HG03571 (cell line): ENCODE measurements at regions not wholly inside any gene's neighbourhood (a gene's known extent, or its start where the extent isn't known, plus 50 kb on each side); places are given as distances from the start of the nearest gene placed in this dataset.

Experiments used
- ATAC-seq: cut with Tn5 transposase; IDR thresholded peaks from one replicate; pipeline ENCODE4 v1.9.1; 2021; ENCODE audit not compliant: unreplicated experiment

DNA sequence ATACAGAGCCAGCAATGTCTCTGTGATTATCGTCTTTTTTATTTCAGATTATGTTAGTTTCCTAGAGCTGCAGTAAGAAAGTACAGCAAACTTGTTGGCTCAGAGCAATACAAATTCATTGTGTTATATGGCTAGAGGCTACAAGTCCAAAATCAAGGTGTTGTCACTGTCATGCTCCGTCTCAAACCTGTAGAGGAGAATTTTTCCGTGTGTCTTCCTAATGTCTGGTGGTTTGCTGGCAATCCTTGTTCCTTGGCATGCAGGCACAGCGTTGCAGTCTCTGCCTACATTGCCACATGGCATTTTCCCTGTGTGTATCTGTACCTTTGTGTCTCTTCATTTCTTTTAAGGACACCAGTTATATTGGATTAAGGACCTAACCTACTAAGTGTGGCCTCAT is 244.4 kb downstream of the LRRIQ3 start:
- ATAC-seq = no peak

DNA sequence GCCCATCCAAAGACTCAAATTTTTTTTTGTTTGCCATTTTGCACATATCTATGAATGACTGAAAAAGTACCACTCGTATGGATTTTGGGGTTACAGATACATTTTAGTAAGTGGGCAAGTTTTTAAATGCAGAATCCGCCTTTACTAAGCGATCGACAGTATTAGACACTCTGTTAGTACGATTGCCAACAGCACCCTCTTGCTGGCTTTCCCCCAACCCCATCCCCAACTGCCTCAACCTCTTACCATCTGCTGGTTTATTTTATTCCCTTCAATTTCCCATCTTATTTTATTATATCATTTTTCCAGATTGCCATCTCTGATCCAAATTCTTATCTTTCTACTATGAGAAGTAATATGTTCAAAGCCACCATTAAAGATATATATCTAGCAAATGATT is 244.8 kb downstream of the LRRIQ3 start:
- no peak for ATAC-seq

DNA sequence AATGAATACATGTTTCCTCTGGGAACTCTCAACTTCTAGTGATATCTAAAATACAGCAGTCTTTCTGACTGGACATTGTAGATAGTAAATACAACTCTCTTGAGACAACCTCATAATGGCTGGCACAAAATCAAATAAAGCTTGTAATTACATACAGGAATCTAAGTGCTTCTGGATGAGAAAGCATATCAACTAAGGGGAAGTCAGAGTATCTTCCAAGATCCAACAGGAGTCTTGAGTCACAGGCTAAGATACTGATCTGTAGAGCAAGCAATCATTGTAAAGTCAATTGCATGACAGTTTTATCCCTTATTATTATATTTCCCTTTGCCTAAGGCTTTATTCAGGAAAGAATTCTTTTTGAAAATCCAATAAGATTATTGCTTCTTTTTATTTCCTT is 249.9 kb downstream of the LRRIQ3 start:
- ATAC-seq = no peak

DNA sequence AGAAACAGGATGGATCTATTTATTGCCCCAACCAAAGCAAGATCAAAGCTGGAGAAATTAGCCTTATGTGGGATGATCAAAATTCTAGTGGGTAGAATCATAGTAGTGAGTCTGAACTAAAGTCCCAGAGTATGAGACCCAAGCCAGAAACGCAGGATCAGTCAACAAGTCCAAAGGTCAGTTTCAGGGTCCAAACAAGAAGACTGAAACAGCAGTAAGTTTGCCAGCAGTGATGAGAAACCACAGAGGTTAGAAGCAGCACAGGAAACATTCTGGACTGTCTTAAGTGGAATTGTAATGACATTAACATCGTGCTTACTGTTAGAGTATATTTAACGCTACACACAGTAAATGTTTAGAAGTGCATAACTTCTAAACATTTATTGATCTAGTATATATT is 251.0 kb downstream of the LRRIQ3 start:
- no peak for ATAC-seq

DNA sequence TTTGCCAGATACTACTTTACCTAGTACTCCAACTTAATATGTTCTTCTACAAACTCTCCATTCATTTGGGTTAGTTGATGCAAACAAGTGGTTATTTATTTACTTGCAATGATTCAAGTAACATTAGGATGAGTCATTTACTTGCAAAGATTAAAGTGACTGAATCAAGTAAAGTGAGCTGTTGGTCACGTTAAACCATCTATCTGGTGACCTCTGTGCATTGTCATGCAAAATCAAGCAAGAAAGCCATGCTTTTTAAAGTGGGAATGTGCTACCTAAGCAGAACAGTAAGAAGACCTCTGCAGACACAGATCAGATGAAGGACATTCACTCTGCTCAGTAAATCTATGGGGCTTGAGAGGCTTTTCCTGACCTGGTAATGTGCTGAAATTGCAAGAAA is 254.7 kb downstream of the LRRIQ3 start:
- ATAC-seq = no peak

DNA sequence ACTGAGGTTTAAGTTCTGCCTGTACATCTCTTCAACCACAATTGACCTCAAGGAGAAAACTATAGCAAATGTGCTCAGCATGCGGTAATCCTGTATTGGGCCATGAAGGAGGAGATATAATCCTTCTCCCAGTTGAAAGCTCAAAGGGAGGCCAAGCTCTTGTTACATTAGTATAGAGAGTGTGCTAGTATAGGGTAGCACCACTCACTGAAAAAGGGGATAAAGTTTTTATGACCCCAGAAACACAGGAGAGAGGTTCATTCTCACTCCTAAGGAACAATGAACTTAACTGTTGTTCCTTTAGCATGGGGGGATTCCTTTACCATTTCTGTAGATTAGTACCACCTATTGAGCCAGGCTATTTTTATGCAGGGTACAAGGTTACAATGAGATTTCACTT is 267.7 kb downstream of the LRRIQ3 start:
- ATAC-seq = no peak

DNA sequence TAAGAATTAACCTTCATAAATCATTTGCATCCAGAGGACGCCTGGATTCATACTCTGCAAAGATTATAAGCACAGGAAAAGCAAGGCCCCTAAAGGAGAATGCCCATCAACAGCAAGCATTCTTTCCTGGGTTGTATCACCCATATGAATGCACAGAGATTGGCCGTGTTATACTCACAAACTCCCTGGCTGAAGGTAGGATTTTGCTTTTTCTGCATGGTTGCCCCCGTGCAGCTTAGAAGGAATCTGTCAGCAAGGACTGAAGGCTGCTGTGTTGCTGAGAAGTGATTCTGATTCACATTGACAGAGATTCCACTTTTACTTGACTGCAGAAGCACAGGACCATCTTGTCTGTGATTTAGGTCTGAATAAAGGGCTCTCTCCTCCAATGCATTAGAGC is 283.0 kb downstream of the LRRIQ3 start:
- no peak for ATAC-seq

DNA sequence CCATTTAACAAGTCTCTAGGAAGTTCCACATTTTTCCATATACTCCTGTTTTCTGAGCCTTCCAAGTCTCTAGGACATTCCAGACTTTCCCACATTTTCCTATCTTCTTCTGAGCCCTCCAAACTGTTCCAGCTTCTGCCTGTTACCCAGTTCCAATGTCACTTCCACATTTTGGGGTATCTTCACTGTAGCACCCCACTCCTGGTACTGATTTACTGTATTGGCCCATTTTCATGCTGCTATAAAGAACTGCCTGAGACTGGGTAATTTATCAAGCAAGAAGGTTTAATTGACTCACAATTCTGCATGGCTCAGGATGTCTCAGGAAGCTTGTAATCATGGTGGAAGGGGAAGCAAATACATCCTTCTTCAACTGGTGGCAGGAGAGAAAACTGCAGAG is 285.0 kb downstream of the LRRIQ3 start:
- ATAC-seq = no peak

DNA sequence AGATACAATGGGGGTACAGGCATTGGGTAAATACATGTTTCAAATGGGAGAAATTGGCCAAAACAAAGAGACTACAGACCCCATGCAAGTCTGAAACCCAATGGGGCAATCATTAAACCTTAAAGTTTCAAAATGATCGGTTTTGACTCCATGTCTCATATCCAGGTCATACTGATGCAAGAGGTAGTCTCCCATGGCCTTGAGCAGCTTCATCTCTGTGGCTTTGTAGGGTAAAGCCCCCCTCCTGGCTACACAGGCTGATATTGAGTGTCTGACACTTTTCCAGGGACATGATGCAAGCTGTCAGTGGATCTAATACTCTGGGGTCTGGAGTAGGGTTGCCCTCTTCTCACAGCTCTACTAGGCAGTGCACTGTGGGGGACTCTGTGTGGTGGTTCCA is 286.1 kb downstream of the LRRIQ3 start:
- no peak for ATAC-seq

DNA sequence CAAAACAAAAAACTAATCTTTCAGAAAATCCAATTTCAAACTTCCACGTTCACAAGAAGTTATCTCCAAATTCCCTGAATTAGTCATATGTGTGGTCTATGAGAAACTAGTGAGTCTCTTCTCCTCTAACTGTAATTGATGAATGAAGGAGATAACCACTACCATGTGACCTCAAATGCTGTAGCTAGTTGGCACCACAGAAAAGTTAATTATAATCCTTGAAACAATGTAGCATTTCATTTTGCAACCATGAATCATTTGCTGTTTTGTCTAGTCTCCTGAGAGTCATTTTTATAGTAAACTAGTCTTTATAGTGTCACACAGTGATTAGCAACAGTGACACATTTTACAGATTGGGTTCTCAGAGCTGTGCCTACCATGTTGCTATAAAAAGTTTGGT is 287.5 kb downstream of the LRRIQ3 start:
- no peak for ATAC-seq

DNA sequence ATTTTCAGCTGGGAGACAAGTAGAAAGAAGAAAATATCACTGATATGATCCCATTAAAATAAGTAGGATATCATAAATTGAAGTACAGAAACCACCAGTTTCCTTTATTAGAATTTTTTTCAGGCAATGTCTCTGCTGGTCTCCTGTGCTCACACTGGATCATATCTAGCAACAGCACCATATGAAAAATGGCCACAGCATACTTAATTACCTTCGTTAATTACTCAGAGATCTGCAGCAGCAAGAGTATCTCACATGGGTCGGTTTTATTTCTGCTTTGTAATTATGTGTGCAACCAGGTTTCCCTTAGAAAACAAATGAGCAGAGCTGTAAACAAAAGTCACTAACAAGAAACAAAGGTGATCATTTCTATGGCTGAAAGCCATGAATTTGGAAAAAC is 287.9 kb downstream of the LRRIQ3 start:
- ATAC-seq = no peak

DNA sequence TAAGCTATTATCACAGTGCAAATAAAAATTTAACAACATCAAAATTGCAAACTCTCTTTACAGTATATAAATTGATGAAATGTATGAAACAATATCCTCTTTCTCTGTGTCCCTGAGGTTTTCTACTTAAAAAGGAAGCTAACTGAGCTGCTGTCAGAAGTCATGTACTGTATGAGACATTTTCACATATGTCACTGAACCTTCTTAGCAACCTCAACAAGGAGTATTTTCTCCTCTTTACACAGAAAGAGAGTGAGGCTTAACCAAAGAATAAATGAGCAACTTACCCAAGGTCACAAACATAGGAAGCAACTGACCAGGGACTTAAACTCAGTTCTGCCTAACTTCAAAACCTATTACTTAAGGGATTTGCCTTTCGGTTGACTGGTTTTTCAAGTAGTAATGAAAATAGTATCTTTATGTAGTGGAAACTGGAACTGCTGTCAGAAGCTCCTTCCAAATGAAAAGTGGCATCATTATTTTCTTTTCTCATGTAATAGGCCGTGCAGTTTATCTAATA is 288.9 kb downstream of the LRRIQ3 start:
- ATAC-seq = no peak

DNA sequence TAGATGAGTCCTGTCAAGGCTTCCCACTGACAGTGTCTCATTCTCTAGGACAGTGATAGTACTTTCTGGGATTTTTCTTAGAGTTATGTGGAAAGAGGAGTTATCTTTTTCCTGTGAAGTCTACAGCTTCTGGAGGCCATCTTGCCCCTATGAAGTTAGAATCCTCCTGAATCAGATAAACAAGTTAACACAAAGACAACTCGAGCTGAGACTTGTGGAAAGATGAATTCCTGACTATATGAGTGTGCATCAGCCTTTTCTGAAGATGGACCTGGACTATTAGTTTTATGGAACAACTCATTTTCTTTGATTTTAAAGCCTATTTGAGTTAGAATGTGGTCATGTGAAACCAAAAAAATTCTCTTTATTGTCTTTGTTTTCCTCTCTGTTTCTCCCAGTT is 290.9 kb downstream of the LRRIQ3 start:
- ATAC-seq = no peak

DNA sequence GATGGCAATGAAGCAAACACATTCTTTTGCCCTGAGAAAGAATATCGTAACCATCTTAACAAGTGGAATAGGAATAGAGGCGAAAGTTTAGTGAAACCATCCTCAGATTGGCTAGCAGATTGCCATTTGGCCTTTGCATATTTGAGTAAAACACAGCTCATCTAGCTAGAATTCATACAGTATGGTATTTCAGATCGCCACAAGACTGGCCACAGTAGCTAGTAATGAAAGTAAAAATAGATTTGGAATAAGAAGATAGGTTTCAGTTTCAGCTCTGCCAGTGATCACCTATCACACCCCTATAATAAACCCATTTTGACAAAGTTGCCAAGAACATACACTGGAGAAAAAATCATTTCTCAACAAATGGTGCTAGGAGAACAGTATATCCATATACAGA is 294.9 kb downstream of the LRRIQ3 start:
- ATAC-seq = no peak

DNA sequence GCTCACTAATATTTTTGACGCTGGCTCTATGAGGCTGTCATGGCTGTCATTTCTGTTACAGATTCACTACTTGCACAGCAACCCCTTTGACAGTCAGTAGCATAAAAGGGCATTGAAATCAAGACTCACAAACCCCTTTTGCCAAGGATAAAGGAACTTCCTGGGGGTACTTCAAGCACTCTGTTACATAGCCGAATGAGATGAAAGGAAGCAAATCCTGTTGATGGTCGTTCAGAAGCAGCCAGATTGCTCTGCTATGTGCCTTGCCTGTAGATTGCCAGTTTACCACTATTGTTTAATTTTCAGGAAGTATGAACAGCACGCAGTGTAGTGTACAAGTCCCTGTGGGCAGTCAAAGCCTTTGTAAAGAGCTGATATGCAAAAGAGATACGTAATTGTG is 296.2 kb downstream of the LRRIQ3 start:
- no peak for ATAC-seq

DNA sequence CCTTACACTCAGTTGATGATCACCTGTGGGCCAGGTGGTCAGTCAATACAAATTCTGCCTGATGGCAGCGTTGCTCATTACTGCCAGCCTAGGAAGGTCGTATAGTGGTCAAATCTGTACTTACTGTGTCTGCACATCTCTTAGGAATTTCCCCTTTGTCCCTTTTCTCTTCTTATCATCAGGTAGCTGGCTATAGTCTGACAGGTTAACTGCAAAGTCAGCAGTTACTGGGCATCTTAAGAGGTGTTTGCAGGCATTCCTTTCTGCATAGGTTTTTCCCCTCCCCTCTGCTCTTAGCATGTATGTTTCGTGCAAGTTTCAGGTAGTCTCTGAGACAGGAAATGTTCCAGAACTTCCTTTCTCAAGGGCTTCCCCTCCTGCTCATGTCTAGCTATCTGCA is 298.7 kb downstream of the LRRIQ3 start:
- no peak for ATAC-seq

DNA sequence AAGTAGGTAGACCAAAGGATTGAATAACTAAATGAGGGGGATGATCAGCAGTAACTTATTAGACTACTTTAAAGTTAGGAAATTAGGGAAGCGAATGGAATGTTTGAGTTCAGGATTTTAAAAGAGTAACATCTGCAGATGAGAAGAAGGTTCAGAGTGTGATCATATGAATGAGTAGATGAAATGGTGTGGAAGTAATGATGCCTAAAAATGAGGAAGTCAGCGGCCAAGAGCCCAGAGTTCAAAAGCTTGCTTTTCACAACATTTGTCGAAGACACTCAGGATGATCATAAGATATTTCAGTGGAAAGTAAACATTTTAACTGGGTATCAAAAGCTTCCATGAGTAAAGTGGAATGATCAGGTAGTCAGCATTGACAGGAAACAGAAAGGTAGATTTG is 299.4 kb downstream of the LRRIQ3 start:
- ATAC-seq = no peak

DNA sequence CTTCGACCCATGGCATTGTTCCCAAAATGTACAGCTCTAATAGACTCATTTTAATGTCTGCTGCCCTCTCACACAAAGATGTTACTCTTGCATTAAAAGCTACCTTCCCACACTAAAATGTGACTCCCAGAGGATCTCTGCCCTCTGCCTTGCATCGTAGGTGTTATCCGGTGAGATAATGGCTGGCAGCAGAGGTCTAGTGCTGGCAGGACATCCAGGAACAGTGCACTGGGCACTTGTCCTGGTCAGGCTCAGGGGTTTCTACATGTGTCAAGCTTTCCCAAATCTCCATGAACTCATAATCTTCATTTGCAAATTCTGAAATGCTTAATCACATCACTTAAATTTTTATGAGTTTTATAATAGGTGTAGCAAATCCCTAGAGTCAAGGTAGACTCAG is 310.6 kb downstream of the LRRIQ3 start:
- ATAC-seq = no peak

DNA sequence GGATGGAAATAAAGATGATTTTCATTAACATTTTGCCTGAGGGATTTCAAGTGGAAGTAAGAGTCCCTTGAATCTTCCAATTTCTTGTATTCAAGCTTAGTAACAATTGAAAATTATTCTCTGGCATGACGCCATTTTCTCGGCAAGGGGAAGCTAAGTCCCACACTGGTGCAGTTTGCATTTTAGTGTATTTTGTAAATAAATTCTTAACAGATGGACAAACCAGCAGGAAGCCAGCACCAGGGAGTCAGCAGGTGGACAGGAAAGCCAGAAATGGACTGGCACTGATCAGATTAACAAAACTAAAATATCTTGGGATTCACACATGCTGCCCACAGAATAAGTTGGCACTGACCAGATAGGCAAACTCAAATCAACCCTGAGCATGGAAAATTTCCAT is 311.3 kb downstream of the LRRIQ3 start:
- no peak for ATAC-seq

DNA sequence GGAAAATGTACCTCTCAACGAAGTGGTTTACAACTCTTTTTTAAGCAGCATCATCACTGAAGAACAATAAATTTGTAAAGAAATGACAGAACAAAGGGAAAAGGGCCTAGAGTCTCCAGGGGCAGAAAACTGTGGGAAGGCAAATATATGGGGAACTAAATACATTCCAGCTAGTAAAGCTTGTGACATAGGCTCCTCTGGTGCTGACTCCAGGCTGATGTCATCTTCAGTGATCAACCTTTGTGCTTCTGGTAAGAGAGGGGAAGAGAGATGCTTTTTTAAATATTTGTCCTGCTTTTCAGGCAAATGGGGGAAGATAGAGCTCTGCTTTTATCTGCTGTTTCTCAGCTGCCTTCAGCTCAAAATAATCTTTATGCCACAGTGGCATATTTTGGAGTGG is 323.2 kb downstream of the LRRIQ3 start:
- no peak for ATAC-seq

DNA sequence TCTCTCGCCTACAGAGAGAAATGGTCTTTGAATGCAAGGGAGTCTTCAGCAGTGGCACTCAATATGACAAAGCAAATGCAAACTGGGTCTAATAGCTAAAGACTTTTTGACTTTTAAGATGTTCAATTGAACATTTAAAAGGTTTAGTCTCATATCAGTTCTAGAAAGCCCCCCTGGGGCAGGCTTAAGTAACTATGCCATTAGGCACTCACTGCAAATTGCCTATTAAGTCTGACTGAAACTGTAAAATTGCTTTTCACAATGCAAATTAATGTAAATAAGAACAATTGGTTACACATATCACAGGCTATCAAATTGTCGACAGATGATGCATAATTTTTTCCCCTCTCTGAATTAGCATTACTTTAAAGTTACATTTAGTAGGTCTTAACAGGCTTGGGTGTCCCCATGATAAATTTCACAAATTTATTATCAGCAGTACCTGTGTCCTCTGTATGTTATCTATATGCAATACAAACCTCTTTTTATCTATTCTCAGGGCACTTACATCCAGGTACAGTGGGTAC is 329.1 kb downstream of the LRRIQ3 start:
- no peak for ATAC-seq

DNA sequence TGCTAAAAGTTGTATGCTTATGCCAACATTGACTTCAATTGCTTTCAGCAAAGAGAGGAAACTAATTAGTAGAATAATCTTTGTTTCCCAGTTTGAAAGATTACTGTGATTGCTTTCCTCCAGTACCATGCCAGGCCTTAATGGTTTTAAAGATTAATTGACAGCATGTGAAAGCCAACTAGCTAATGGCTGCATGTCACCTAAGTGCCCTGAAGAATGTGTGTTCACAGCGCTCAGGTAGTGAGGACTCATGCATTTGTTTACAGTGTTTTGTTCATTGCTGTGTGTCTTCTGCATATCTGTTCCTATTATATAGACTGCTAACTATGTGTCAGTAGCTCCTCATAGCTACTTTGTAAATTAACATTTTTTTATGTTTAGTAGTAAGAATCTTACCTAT is 335.6 kb downstream of the LRRIQ3 start:
- no peak for ATAC-seq

DNA sequence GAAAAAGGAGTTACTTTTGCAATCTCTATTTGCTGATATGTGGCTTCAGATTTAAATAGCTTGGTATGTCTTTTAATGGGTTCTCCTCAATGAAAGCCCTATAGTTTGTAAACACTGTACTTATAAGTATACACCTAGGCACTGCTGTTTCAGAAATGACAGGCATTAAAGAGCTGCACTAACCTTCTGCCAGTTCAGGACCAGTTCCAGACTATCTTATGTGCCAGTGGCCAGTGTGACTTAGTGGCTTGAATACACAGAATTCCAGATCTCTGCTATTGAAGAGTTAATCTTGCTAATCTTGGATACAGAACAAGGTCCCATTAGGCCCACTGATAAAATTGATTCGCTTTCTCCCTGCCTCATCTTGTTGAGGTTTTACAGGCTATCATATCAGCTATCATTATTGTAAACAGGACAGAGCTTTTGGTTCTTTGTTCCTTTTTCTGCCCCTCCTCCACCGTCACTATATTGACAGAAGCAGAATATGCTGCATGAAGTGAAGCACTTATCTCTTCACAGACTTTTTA is 337.5 kb downstream of the LRRIQ3 start:
- no peak for ATAC-seq
